HG03097 (cell line): ENCODE measurements at regions not wholly inside any gene's neighbourhood (a gene's known extent, or its start where the extent isn't known, plus 50 kb on each side); places are given as distances from the start of the nearest gene placed in this dataset.

Experiments
- ATAC-seq: cut with Tn5 transposase; IDR thresholded peaks from one replicate; pipeline ENCODE4 v1.9.1; 2021; ENCODE audit not compliant: unreplicated experiment, low FRiP score

- no peak for ATAC-seq
Observed at GRCh38 chr9:91038483-91039124, 237.0 kb downstream of the SYK start.

GRCh38 chr9:91039125-91039834 is 237.7 kb downstream of the SYK start:
- ATAC-seq: no peak

- ATAC-seq: no peak
Observed at GRCh38 chr9:91039835-91040140, 238.2 kb downstream of the SYK start.

- no peak for ATAC-seq
Observed at GRCh38 chr9:91040371-91041215, 239.0 kb downstream of the SYK start.

- no peak for ATAC-seq
Observed at GRCh38 chr9:91042024-91042423, 240.4 kb downstream of the SYK start.

- no peak for ATAC-seq
Observed at GRCh38 chr9:91042541-91042940, 240.9 kb downstream of the SYK start.

GRCh38 chr9:91043056-91043810 is 241.6 kb downstream of the SYK start:
- no peak for ATAC-seq

GRCh38 chr9:91043811-91044175 is 242.2 kb downstream of the SYK start:
- ATAC-seq: no peak

GRCh38 chr9:91044354-91044753 is 242.7 kb downstream of the SYK start:
- ATAC-seq: no peak

GRCh38 chr9:91045041-91045440 is 243.4 kb downstream of the SYK start:
- ATAC-seq: no peak

GRCh38 chr9:91047529-91047928 is 245.9 kb downstream of the SYK start:
- ATAC-seq: no peak

GRCh38 chr9:91047993-91048607 is 246.5 kb downstream of the SYK start:
- no peak for ATAC-seq

GRCh38 chr9:91048749-91049148 is 247.1 kb downstream of the SYK start:
- no peak for ATAC-seq

GRCh38 chr9:91053824-91054223 is 252.2 kb downstream of the SYK start:
- no peak for ATAC-seq

GRCh38 chr9:91055845-91056244 is 254.2 kb downstream of the SYK start:
- ATAC-seq: no peak

- no peak for ATAC-seq
Observed at GRCh38 chr9:91056486-91056885, 254.9 kb downstream of the SYK start.

GRCh38 chr9:91056917-91057316 is 255.3 kb downstream of the SYK start:
- no peak for ATAC-seq

- no peak for ATAC-seq
Observed at GRCh38 chr9:91059713-91060112, 258.1 kb downstream of the SYK start.

- ATAC-seq: no peak
Observed at GRCh38 chr9:91060520-91061343, 259.1 kb downstream of the SYK start.

GRCh38 chr9:91061506-91061905 is 259.9 kb downstream of the SYK start:
- no peak for ATAC-seq
